RWPE2 (cell line): ENCODE measurements at regions not wholly inside any gene's neighbourhood (a gene's known extent, or its start where the extent isn't known, plus 50 kb on each side); places are given as distances from the start of the nearest gene placed in this dataset.

Experiments
- ATAC-seq: fragments of 200-7000 bp; cut with Tn5 transposase; 3 replicates; pipeline ENCODE4 v1.9.1; 2021; ENCODE audit warnings: low read depth
- DNase-seq: peaks from one replicate; pipeline ENCODE4 v3.0.0-alpha.2; 2020; ENCODE audit warnings: low spot score
- H3K27ac ChIP-seq: fragments of 450-650 bp; 2 replicates; pipeline ENCODE4 v1.5.1; 2017; ENCODE audit warnings: mild to moderate bottlenecking; ENCODE audit not compliant: poor library complexity, severe bottlenecking
- H3K27me3 ChIP-seq: fragments of 250-450 bp; sonication (Bioruptor Pico); 2 replicates; pipeline ENCODE4 v1.5.1; 2021; ENCODE audit warnings: mild to moderate bottlenecking, moderate library complexity; ENCODE audit not compliant: insufficient read depth, poor library complexity, severe bottlenecking
- H3K36me3 ChIP-seq: fragments of 250-450 bp; sonication (Bioruptor Pico); 2 replicates; pipeline ENCODE4 v1.5.1; 2020; ENCODE audit warnings: low read depth, mild to moderate bottlenecking, moderate library complexity
- H3K4me1 ChIP-seq: fragments of 250-450 bp; sonication (Bioruptor Pico); 2 replicates; pipeline ENCODE4 v1.5.1; 2021; ENCODE audit warnings: mild to moderate bottlenecking, moderate library complexity; ENCODE audit not compliant: insufficient read depth, poor library complexity, severe bottlenecking
- H3K4me3 ChIP-seq: fragments of 250-450 bp; sonication (Bioruptor Pico); 2 replicates; pipeline ENCODE4 v1.5.1; 2021; ENCODE audit warnings: mild to moderate bottlenecking, moderate library complexity; ENCODE audit not compliant: severe bottlenecking
- H3K9me3 ChIP-seq: fragments of 250-450 bp; sonication (Bioruptor Pico); 2 replicates; pipeline ENCODE4 v1.5.1; 2021; ENCODE audit warnings: mild to moderate bottlenecking, moderate library complexity; ENCODE audit not compliant: severe bottlenecking
- CTCF ChIP-seq: fragments of 450-650 bp; IDR thresholded peaks from one replicate; pipeline ENCODE4 v1.5.1; 2017; ENCODE audit warnings: mild to moderate bottlenecking, moderate library complexity; ENCODE audit not compliant: poor library complexity, severe bottlenecking

- H3K36me3 ChIP-seq: no peaks in the 10 kb centered on the region
- no peak for DNase-seq
- no peak overlapping the region for H3K27ac ChIP-seq
- no peak overlapping the region for H3K4me3 ChIP-seq
- H3K4me1 ChIP-seq: peaks cover 18% of the 10 kb centered on the region
- no peak for TF ChIP-seq CTCF
- H3K9me3 ChIP-seq: no peaks in the 10 kb centered on the region
- H3K27me3 ChIP-seq: no peaks in the 10 kb centered on the region
- no peak for ATAC-seq
Observed at GRCh38 chr4:10343656-10344055, 113.6 kb downstream of the ZNF518B start.

GRCh38 chr4:10342866-10343265 lies 114.4 kb downstream of the ZNF518B start:
- no peaks in the 10 kb centered on the region for H3K27me3 ChIP-seq
- no peak for ATAC-seq

GRCh38 chr4:10336471-10336870 lies 120.8 kb downstream of the ZNF518B start:
- TF ChIP-seq CTCF: no peak
- peak overlapping the region; percentile 72 for H3K27ac ChIP-seq
- no peaks in the 10 kb centered on the region for H3K36me3 ChIP-seq
- peak; percentile 70 for DNase-seq
- H3K9me3 ChIP-seq: no peaks in the 10 kb centered on the region
- peaks cover 31% of the 10 kb centered on the region for H3K4me1 ChIP-seq
- ATAC-seq: peak; percentile 90
- H3K4me3 ChIP-seq: no peak overlapping the region
- no peaks in the 10 kb centered on the region for H3K27me3 ChIP-seq

More at GRCh38 chr4:10342866-10343265, 114.4 kb downstream of the ZNF518B start:
- Histone ChIP-seq H3K4me3 (no peak overlapping the region), H3K9me3 (no peaks in the 10 kb centered on the region), H3K27ac (no peak overlapping the region), H3K36me3 (no peaks in the 10 kb centered on the region), H3K4me1 (peaks cover 18% of the 10 kb centered on the region)
- DNase-seq: no peak
- TF ChIP-seq CTCF: no peak

GRCh38 chr4:10335050-10335449 lies 122.2 kb downstream of the ZNF518B start:
- Histone ChIP-seq H3K9me3 (no peaks in the 10 kb centered on the region), H3K27ac (peak overlapping the region; percentile 72), H3K4me3 (no peak overlapping the region), H3K4me1 (peaks cover 31% of the 10 kb centered on the region), H3K27me3 (no peaks in the 10 kb centered on the region), H3K36me3 (no peaks in the 10 kb centered on the region)
- no peak for DNase-seq
- TF ChIP-seq CTCF: no peak
- ATAC-seq: no peak

GRCh38 chr4:10334506-10335028 lies 122.7 kb downstream of the ZNF518B start:
- Histone ChIP-seq H3K4me1 (peaks cover 31% of the 10 kb centered on the region), H3K36me3 (no peaks in the 10 kb centered on the region), H3K27ac (peak overlapping the region; percentile 72), H3K9me3 (no peaks in the 10 kb centered on the region), H3K27me3 (no peaks in the 10 kb centered on the region), H3K4me3 (no peak overlapping the region)
- ATAC-seq (no peak), DNase-seq (no peak)
- TF ChIP-seq CTCF: no peak
